HEK293 (cell line): ENCODE measurements at regions not wholly inside any gene's neighbourhood (a gene's known extent, or its start where the extent isn't known, plus 50 kb on each side); places are given as distances from the start of the nearest gene placed in this dataset.

Source experiments
- CTCF ChIA-PET: fragments of 350-600 bp; formaldehyde crosslinking; extraction: SDS; loops from one replicate; lab custom pipeline; 2021; ENCODE audit warnings: antibody characterized with exemption; lab: Yijun Ruan, JAX
- POLR2A ChIA-PET: fragments of 300-600 bp; formaldehyde crosslinking; extraction: SDS; loops from one replicate; lab custom pipeline; 2020; ENCODE audit warnings: antibody characterized with exemption, inconsistent platforms; lab: Yijun Ruan, JAX
- H3K27ac ChIP-seq: fragments of 200-500 bp; sonication (Bioruptor generic); 2 replicates; pipeline ENCODE4 v1.5.1; 2014; ENCODE audit warnings: low read depth, low read length, control low read depth, inconsistent platforms; ENCODE audit errors: extremely low read depth
- H3K36me3 ChIP-seq, 2 experiments: fragments of 200-500 bp in 1 of 2; sonication (Bioruptor generic) in 1 of 2; 1 replicate in 1 of 2; 2 replicates in 1 of 2; pipeline ENCODE4 v1.5.1; 2014 to 2017; ENCODE audit warnings: inconsistent platforms in 2 of 2, low read length in 2 of 2; ENCODE audit not compliant: control insufficient read depth in 2 of 2, insufficient read depth in 1 of 2
- H3K4me1 ChIP-seq: fragments of 200-500 bp; sonication (Bioruptor generic); 2 replicates; pipeline ENCODE4 v1.5.1; 2014; ENCODE audit warnings: mild to moderate bottlenecking, low read length, inconsistent platforms; ENCODE audit not compliant: control insufficient read depth, insufficient read depth
- H3K4me3 ChIP-seq: 2 replicates; pipeline ENCODE4 v1.5.1; 2011; ENCODE audit warnings: low read depth, mild to moderate bottlenecking, control low read depth, low read length, moderate library complexity
- H3K9me3 ChIP-seq: fragments of 200-500 bp; sonication (Bioruptor generic); 2 replicates; pipeline ENCODE4 v1.5.1; 2014; ENCODE audit warnings: low read depth, low read length, inconsistent platforms; ENCODE audit not compliant: control insufficient read depth, insufficient read depth
- GLIS2 ChIP-seq: fragments of 450-650 bp; formaldehyde crosslinking; IDR thresholded peaks from 2 replicates; pipeline ENCODE4 v1.5.1; 2016; ENCODE audit warnings: missing biosample characterization, missing genetic modification characterization
- MEIS1 ChIP-seq: sonication (generic); formaldehyde crosslinking; IDR thresholded peaks from 2 replicates; pipeline ENCODE4 v1.8.1; 2022; ENCODE audit warnings: missing genetic modification reagents, mild to moderate bottlenecking, borderline replicate concordance
- SCRT1 ChIP-seq: fragments of 450-650 bp; formaldehyde crosslinking; IDR thresholded peaks from 2 replicates; pipeline ENCODE4 v1.5.1; 2016; ENCODE audit warnings: missing biosample characterization, missing genetic modification characterization, borderline replicate concordance
- ZFP41 ChIP-seq: fragments of 450-650 bp; formaldehyde crosslinking; IDR thresholded peaks from 2 replicates; pipeline ENCODE4 v1.5.1; 2016; ENCODE audit warnings: missing biosample characterization, missing genetic modification characterization, borderline replicate concordance
- ZNF10 ChIP-seq: fragments of 450-650 bp; formaldehyde crosslinking; IDR thresholded peaks from 2 replicates; pipeline ENCODE4 v1.5.1; 2017; ENCODE audit warnings: missing biosample characterization, missing genetic modification characterization
- ZNF121 ChIP-seq: fragments of 450-650 bp; formaldehyde crosslinking; IDR thresholded peaks from 2 replicates; pipeline ENCODE4 v1.5.1; 2016; ENCODE audit warnings: missing biosample characterization, missing genetic modification characterization
- ZNF133 ChIP-seq: fragments of 450-650 bp; formaldehyde crosslinking; IDR thresholded peaks from 2 replicates; pipeline ENCODE4 v1.5.1; 2016; ENCODE audit warnings: missing biosample characterization, missing genetic modification characterization
- ZNF214 ChIP-seq: fragments of 450-650 bp; formaldehyde crosslinking; IDR thresholded peaks from 2 replicates; pipeline ENCODE4 v1.5.1; 2017; ENCODE audit warnings: missing biosample characterization, mild to moderate bottlenecking, missing genetic modification characterization, borderline replicate concordance
- ZNF341 ChIP-seq: fragments of 450-650 bp; formaldehyde crosslinking; IDR thresholded peaks from 2 replicates; pipeline ENCODE4; 2016; ENCODE audit warnings: low read depth, missing biosample characterization, missing genetic modification characterization
- ZNF585B ChIP-seq: fragments of 450-650 bp; formaldehyde crosslinking; IDR thresholded peaks from 2 replicates; pipeline ENCODE4 v1.5.1; 2016; ENCODE audit warnings: missing biosample characterization, missing genetic modification characterization
- ZNF596 ChIP-seq: fragments of 450-650 bp; IDR thresholded peaks from 2 replicates; pipeline ENCODE4 v1.5.0; 2018; ENCODE audit warnings: missing biosample characterization, mild to moderate bottlenecking, missing genetic modification characterization, moderate library complexity
- ZNF747 ChIP-seq: fragments of 450-650 bp; formaldehyde crosslinking; IDR thresholded peaks from 2 replicates; pipeline ENCODE4 v1.5.1; 2016; ENCODE audit warnings: missing biosample characterization, missing genetic modification characterization
- ZNF792 ChIP-seq: fragments of 450-650 bp; formaldehyde crosslinking; IDR thresholded peaks from 2 replicates; pipeline ENCODE4 v1.5.1; 2016; ENCODE audit warnings: missing biosample characterization, missing genetic modification characterization
- TF ChIP-seq, protein P1 (sequence below): fragments of 450-650 bp; IDR thresholded peaks from 2 replicates; pipeline ENCODE4 v1.5.1; 2018; ENCODE audit warnings: missing biosample characterization, missing genetic modification characterization
- TF ChIP-seq, protein P2 (sequence below): fragments of 450-650 bp; formaldehyde crosslinking; IDR thresholded peaks from 2 replicates; pipeline ENCODE4 v1.5.1; 2016; ENCODE audit warnings: missing biosample characterization, missing genetic modification characterization
- TF ChIP-seq, protein P3 (sequence below): fragments of 450-650 bp; formaldehyde crosslinking; IDR thresholded peaks from 2 replicates; pipeline ENCODE4 v1.5.1; 2016; ENCODE audit warnings: missing biosample characterization, missing genetic modification characterization
- TF ChIP-seq, protein P4 (sequence below): fragments of 450-650 bp; formaldehyde crosslinking; IDR thresholded peaks from 2 replicates; pipeline ENCODE4 v1.5.1; 2016; ENCODE audit warnings: missing biosample characterization, missing genetic modification characterization, borderline replicate concordance

DNA sequence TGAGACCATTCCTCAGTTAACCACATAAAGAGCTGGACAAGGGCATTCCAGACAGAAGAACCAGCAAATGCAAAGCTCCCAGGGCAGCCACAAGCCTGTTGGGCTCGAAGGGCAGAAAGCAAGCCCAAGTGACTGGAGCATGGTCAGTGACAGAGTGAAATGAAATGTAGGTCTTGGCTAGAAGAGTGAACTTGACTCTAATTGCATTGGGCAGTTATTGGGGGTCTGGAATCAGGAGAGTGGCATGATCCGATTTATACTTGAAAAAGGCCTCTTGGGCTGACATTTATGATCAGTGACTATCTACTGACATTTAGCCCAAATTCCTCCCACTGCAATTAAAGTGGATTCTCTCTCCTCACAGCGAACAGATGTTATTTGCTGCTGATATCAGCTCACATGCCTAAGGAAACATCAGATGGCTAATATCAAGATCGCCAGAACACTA is 152.5 kb upstream of the KLF7 start:
- Histone ChIP-seq H3K36me3 (no peaks in the 10 kb centered on the region), H3K9me3 (no peaks in the 10 kb centered on the region), H3K27ac (no peak overlapping the region), H3K4me1 (no peaks in the 10 kb centered on the region), H3K4me3 (no peak overlapping the region)
- ChIA-PET CTCF (no interaction called here), POLR2A (no interaction called here)
- TF ChIP-seq ZNF747 (tag by site-specific recombination) (no peak), ZNF792 (tag by site-specific recombination) (no peak), MEIS1 (no peak), ZNF121 (tag by site-specific recombination) (no peak), ZNF10 (no peak), SCRT1 (tag by site-specific recombination) (no peak), ZNF133 (tag by site-specific recombination) (no peak), ZFP41 (tag by site-specific recombination) (no peak), ZNF596 (tag by site-specific recombination) (no peak), ZNF585B (tag by site-specific recombination) (no peak)
- TF ChIP-seq, protein P1, sequence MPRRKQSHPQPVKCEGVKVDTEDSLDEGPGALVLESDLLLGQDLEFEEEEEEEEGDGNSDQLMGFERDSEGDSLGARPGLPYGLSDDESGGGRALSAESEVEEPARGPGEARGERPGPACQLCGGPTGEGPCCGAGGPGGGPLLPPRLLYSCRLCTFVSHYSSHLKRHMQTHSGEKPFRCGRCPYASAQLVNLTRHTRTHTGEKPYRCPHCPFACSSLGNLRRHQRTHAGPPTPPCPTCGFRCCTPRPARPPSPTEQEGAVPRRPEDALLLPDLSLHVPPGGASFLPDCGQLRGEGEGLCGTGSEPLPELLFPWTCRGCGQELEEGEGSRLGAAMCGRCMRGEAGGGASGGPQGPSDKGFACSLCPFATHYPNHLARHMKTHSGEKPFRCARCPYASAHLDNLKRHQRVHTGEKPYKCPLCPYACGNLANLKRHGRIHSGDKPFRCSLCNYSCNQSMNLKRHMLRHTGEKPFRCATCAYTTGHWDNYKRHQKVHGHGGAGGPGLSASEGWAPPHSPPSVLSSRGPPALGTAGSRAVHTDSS: no peak
- TF ChIP-seq, protein P2, sequence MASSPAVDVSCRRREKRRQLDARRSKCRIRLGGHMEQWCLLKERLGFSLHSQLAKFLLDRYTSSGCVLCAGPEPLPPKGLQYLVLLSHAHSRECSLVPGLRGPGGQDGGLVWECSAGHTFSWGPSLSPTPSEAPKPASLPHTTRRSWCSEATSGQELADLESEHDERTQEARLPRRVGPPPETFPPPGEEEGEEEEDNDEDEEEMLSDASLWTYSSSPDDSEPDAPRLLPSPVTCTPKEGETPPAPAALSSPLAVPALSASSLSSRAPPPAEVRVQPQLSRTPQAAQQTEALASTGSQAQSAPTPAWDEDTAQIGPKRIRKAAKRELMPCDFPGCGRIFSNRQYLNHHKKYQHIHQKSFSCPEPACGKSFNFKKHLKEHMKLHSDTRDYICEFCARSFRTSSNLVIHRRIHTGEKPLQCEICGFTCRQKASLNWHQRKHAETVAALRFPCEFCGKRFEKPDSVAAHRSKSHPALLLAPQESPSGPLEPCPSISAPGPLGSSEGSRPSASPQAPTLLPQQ (tag by site-specific recombination): no peak
- TF ChIP-seq, protein P3, sequence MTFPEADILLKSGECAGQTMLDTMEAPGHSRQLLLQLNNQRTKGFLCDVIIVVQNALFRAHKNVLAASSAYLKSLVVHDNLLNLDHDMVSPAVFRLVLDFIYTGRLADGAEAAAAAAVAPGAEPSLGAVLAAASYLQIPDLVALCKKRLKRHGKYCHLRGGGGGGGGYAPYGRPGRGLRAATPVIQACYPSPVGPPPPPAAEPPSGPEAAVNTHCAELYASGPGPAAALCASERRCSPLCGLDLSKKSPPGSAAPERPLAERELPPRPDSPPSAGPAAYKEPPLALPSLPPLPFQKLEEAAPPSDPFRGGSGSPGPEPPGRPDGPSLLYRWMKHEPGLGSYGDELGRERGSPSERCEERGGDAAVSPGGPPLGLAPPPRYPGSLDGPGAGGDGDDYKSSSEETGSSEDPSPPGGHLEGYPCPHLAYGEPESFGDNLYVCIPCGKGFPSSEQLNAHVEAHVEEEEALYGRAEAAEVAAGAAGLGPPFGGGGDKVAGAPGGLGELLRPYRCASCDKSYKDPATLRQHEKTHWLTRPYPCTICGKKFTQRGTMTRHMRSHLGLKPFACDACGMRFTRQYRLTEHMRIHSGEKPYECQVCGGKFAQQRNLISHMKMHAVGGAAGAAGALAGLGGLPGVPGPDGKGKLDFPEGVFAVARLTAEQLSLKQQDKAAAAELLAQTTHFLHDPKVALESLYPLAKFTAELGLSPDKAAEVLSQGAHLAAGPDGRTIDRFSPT (tag by site-specific recombination): no peak
- TF ChIP-seq, protein P4, sequence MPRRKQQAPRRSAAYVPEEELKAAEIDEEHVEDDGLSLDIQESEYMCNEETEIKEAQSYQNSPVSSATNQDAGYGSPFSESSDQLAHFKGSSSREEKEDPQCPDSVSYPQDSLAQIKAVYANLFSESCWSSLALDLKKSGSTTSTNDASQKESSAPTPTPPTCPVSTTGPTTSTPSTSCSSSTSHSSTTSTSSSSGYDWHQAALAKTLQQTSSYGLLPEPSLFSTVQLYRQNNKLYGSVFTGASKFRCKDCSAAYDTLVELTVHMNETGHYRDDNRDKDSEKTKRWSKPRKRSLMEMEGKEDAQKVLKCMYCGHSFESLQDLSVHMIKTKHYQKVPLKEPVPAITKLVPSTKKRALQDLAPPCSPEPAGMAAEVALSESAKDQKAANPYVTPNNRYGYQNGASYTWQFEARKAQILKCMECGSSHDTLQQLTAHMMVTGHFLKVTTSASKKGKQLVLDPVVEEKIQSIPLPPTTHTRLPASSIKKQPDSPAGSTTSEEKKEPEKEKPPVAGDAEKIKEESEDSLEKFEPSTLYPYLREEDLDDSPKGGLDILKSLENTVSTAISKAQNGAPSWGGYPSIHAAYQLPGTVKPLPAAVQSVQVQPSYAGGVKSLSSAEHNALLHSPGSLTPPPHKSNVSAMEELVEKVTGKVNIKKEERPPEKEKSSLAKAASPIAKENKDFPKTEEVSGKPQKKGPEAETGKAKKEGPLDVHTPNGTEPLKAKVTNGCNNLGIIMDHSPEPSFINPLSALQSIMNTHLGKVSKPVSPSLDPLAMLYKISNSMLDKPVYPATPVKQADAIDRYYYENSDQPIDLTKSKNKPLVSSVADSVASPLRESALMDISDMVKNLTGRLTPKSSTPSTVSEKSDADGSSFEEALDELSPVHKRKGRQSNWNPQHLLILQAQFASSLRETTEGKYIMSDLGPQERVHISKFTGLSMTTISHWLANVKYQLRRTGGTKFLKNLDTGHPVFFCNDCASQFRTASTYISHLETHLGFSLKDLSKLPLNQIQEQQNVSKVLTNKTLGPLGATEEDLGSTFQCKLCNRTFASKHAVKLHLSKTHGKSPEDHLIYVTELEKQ (tag by site-specific recombination): no peak

DNA sequence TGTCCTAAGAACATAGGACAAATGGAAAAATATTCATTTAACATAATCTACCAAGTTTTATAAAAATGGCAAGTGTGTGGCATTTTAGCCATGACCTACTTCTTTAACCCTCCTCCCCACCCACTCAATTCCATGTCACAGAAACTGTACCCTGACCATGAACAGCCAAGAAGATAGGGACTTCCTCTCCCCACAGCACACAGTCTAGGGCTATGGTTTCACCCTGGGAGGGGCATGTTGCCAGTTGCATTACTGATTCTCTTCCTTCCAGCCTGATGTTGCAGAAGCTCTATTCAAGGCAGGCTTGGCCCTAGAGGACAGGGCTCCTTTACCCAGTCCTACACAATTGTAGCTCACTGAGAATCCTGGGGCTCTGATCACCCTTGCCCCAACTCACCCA is 153.6 kb upstream of the KLF7 start:
- ChIA-PET CTCF (no interaction called here), POLR2A (interaction anchor here (0.9 kb wide), 1 partner anchor 155 kb away, joined by 8 read pairs; no protein-coding TSS in a partner anchor)
- no peaks in the 10 kb centered on the region for H3K36me3 ChIP-seq
- no peak overlapping the region for H3K4me3 ChIP-seq
- H3K27ac ChIP-seq: no peak overlapping the region
- no peak for TF ChIP-seq ZNF341 (tag by site-specific recombination)
- no peak for TF ChIP-seq ZNF214 (tag by site-specific recombination)
- TF ChIP-seq GLIS2 (tag by site-specific recombination): no peak
- no peak for TF ChIP-seq SCRT1 (tag by site-specific recombination)
- H3K9me3 ChIP-seq: no peaks in the 10 kb centered on the region
- H3K4me1 ChIP-seq: no peaks in the 10 kb centered on the region
